Adrenal gland (tissue), 5 donors: ENCODE measurements at regions not wholly inside any gene's neighbourhood (a gene's known extent, or its start where the extent isn't known, plus 50 kb on each side); places are given as distances from the start of the nearest gene placed in this dataset.
"Not testable (repeated sequence)": the region's sequence is repeated elsewhere in the genome, so short reads cannot be mapped to it uniquely, and the experiment has no call there.

ENCODE experiments used
- POLR2A ChIP-seq, 2 donors: fragments of 450-650 bp; IDR thresholded peaks; one replicate each; pipeline ENCODE4 v1.6.1; 2017; ENCODE audit warnings: antibody characterized with exemption in 2 of 2, mild to moderate bottlenecking in 2 of 2, moderate library complexity in 1 of 2
- TF ChIP-seq, protein P1 (sequence below), 6 experiments: fragments of 450-650 bp in 4 of 6; fragments of 200-600 bp in 2 of 6; sonication (generic) in 1 of 6; IDR thresholded peaks; 1 replicate in 5 of 6; 2 replicates in 1 of 6; pipeline versions ENCODE4 v1.5.1 to v1.8.0; 2016 to 2021; ENCODE audit warnings: antibody characterized with exemption in 6 of 6, mild to moderate bottlenecking in 2 of 6, moderate library complexity in 1 of 6
- donor health status: DM: no; HTN: no; CAD: no.

DNA sequence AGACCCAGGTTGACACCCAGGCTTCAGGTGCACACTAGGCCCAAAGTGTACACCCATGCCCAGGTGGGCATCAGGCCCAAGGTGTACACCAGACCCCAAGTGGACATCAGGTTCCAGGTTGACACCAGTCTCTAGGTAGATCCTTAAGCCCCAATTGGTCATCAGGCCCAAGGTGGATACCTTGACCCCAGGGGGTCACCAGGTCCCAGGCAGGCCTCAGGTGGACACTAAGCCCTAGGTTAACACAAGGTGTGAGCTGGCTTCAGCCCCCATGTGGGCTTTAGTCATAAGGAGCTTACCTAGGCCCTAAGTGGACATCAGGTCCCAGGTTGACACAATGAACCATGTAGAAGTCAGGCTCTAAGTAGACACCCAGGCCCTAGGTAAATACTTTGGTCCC, 200.1 kb downstream of the POTEG start:
- TF ChIP-seq, protein P1, sequence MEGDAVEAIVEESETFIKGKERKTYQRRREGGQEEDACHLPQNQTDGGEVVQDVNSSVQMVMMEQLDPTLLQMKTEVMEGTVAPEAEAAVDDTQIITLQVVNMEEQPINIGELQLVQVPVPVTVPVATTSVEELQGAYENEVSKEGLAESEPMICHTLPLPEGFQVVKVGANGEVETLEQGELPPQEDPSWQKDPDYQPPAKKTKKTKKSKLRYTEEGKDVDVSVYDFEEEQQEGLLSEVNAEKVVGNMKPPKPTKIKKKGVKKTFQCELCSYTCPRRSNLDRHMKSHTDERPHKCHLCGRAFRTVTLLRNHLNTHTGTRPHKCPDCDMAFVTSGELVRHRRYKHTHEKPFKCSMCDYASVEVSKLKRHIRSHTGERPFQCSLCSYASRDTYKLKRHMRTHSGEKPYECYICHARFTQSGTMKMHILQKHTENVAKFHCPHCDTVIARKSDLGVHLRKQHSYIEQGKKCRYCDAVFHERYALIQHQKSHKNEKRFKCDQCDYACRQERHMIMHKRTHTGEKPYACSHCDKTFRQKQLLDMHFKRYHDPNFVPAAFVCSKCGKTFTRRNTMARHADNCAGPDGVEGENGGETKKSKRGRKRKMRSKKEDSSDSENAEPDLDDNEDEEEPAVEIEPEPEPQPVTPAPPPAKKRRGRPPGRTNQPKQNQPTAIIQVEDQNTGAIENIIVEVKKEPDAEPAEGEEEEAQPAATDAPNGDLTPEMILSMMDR (IDR thresholded peaks at IDR 0.05), result not testable (repeated sequence)
- TF ChIP-seq POLR2A (IDR thresholded peaks at IDR 0.05), result not testable (repeated sequence)
